Chondrocyte (in vitro differentiated cells): ENCODE measurements at regions not wholly inside any gene's neighbourhood (a gene's known extent, or its start where the extent isn't known, plus 50 kb on each side); places are given as distances from the start of the nearest gene placed in this dataset.

Experiments
- DNase-seq: peaks from one replicate; pipeline ENCODE4 v3.0.0; 2021; ENCODE audit warnings: mixed read lengths, low spot score
- H3K27ac Mint-ChIP-seq: one replicate; pipeline ENCODE4 v1.8.0; 2021; ENCODE audit warnings: mild to moderate bottlenecking, moderate library complexity, mixed read lengths; ENCODE audit not compliant: unreplicated experiment
- H3K27me3 Mint-ChIP-seq: 2 replicates; pipeline ENCODE4 v1.8.0; 2021; ENCODE audit warnings: low read depth, mixed read lengths
- H3K36me3 Mint-ChIP-seq: 2 replicates; pipeline ENCODE4 v1.8.0; 2021; ENCODE audit warnings: low read depth, mixed read lengths
- H3K4me1 Mint-ChIP-seq: 2 replicates; pipeline ENCODE4 v1.8.0; 2021; ENCODE audit warnings: low read depth, mild to moderate bottlenecking, mixed read lengths
- H3K4me3 Mint-ChIP-seq: one replicate; pipeline ENCODE4 v1.8.0; 2021; ENCODE audit warnings: mild to moderate bottlenecking, moderate library complexity, mixed read lengths; ENCODE audit not compliant: unreplicated experiment
- H3K9me3 Mint-ChIP-seq: 2 replicates; pipeline ENCODE4 v1.8.0; 2021; ENCODE audit warnings: low read depth, mixed read lengths
- CTCF ChIP-seq: fragments of 200-600 bp; sonication (generic); IDR thresholded peaks from 2 replicates; pipeline ENCODE4 v1.5.0; 2021; ENCODE audit warnings: antibody characterized with exemption, mild to moderate bottlenecking, moderate library complexity

- H3K4me1 Mint-ChIP-seq = peaks cover 30% of the 10 kb centered on the region
- no peaks in the 10 kb centered on the region for H3K36me3 Mint-ChIP-seq
- H3K4me3 Mint-ChIP-seq = no peak overlapping the region
- no peak for TF ChIP-seq CTCF
- DNase-seq = no peak
- H3K9me3 Mint-ChIP-seq = no peaks in the 10 kb centered on the region
- H3K27me3 Mint-ChIP-seq = no peaks in the 10 kb centered on the region
- H3K27ac Mint-ChIP-seq = no peak overlapping the region
Measured at GRCh38 chr7:12947465-12947864, 260.0 kb downstream of the ARL4A start.

GRCh38 chr7:12949060-12949931 lies 261.9 kb downstream of the ARL4A start:
- Mint-ChIP-seq H3K9me3 (no peaks in the 10 kb centered on the region), H3K4me1 (peaks cover 21% of the 10 kb centered on the region), H3K36me3 (no peaks in the 10 kb centered on the region), H3K27me3 (no peaks in the 10 kb centered on the region), H3K4me3 (no peak overlapping the region), H3K27ac (peak overlapping the region; percentile 49)
- TF ChIP-seq CTCF = no peak
- DNase-seq = no peak

GRCh38 chr7:12951397-12951801 lies 264.0 kb downstream of the ARL4A start:
- Mint-ChIP-seq H3K4me3 (no peak overlapping the region), H3K36me3 (no peaks in the 10 kb centered on the region), H3K27me3 (no peaks in the 10 kb centered on the region), H3K9me3 (no peaks in the 10 kb centered on the region), H3K4me1 (peaks cover 28% of the 10 kb centered on the region), H3K27ac (peak overlapping the region; percentile 92)
- DNase-seq = no peak
- TF ChIP-seq CTCF = no peak

GRCh38 chr7:12954380-12955033 lies 267.1 kb downstream of the ARL4A start:
- no peaks in the 10 kb centered on the region for H3K9me3 Mint-ChIP-seq
- no peaks in the 10 kb centered on the region for H3K27me3 Mint-ChIP-seq
- no peak overlapping the region for H3K4me3 Mint-ChIP-seq
- no peak for DNase-seq
- peaks cover 27% of the 10 kb centered on the region for H3K4me1 Mint-ChIP-seq
- H3K27ac Mint-ChIP-seq = no peak overlapping the region
- H3K36me3 Mint-ChIP-seq = no peaks in the 10 kb centered on the region
- no peak for TF ChIP-seq CTCF

GRCh38 chr7:12957487-12957886 lies 270.1 kb downstream of the ARL4A start:
- Mint-ChIP-seq H3K4me1 (peaks cover 12% of the 10 kb centered on the region), H3K27ac (no peak overlapping the region), H3K27me3 (no peaks in the 10 kb centered on the region), H3K9me3 (no peaks in the 10 kb centered on the region), H3K4me3 (no peak overlapping the region), H3K36me3 (no peaks in the 10 kb centered on the region)
- DNase-seq = no peak
- TF ChIP-seq CTCF = no peak
